Ishikawa (cell line): ENCODE measurements at regions not wholly inside any gene's neighbourhood (a gene's known extent, or its start where the extent isn't known, plus 50 kb on each side); places are given as distances from the start of the nearest gene placed in this dataset.

Experiments
- RAD21 ChIP-seq: IDR thresholded peaks from 2 replicates; pipeline ENCODE4 v1.6.1; 2012; ENCODE audit warnings: low read depth
- YY1 ChIP-seq: IDR thresholded peaks from 2 replicates; pipeline ENCODE4 v1.6.1; 2012; ENCODE audit warnings: low read depth

GRCh38 chr7:142616121-142616643, 133.1 kb upstream of the PRSS1 start:
- TF ChIP-seq YY1, result no peak
- TF ChIP-seq RAD21, result no peak
